Keratinocyte (primary cell): ENCODE measurements at regions not wholly inside any gene's neighbourhood (a gene's known extent, or its start where the extent isn't known, plus 50 kb on each side); places are given as distances from the start of the nearest gene placed in this dataset.

Experiments
- DNase-seq: peaks from one replicate; pipeline ENCODE4 v3.0.0-alpha.2; 2011; ENCODE audit warnings: low read depth, missing footprints, low spot score
- FAIRE-seq: peaks from 2 replicates; lab custom pipeline; 2011; peaks lifted over from hg19 to GRCh38; lab: Jason Lieb, UNC
- H2AFZ ChIP-seq: 2 replicates; pipeline ENCODE4 v1.6.0; 2012; ENCODE audit warnings: low read length, control low read depth, inconsistent platforms; ENCODE audit not compliant: control insufficient read depth
- H3K27ac ChIP-seq: 2 replicates; pipeline ENCODE4 v1.5.1; 2011; ENCODE audit warnings: low read length; ENCODE audit not compliant: control insufficient read depth, insufficient read depth
- H3K27me3 ChIP-seq: 3 replicates; pipeline ENCODE4 v1.6.0; 2011; ENCODE audit warnings: low read length; ENCODE audit not compliant: control insufficient read depth, insufficient read depth; ENCODE audit errors: extremely low read depth
- H3K36me3 ChIP-seq, 2 experiments: 2 replicates in 1 of 2; 3 replicates in 1 of 2; pipeline ENCODE4 v1.5.1; 2011; ENCODE audit warnings: low read length in 2 of 2, mild to moderate bottlenecking in 1 of 2; ENCODE audit not compliant: control insufficient read depth in 2 of 2, insufficient read depth in 2 of 2; ENCODE audit errors: extremely low read depth in 1 of 2
- H3K4me1 ChIP-seq: 3 replicates; pipeline ENCODE4 v1.5.1; 2011; ENCODE audit warnings: low read length; ENCODE audit not compliant: control insufficient read depth, insufficient read depth; ENCODE audit errors: extremely low read depth
- H3K4me2 ChIP-seq: 3 replicates; pipeline ENCODE4 v1.6.0; 2011; ENCODE audit warnings: low read depth, low read length; ENCODE audit not compliant: control insufficient read depth, insufficient read depth; ENCODE audit errors: extremely low read depth
- H3K4me3 ChIP-seq, 3 experiments: fragments of 200-600 bp in 1 of 3; sonication (generic) in 1 of 3; 2 replicates in 2 of 3; 3 replicates in 1 of 3; pipeline ENCODE4 v1.5.1; 2011 to 2016; ENCODE audit warnings: low read length in 3 of 3, mild to moderate bottlenecking in 3 of 3, control low read depth in 2 of 3, inconsistent platforms in 1 of 3, low read depth in 1 of 3, mixed read lengths in 1 of 3, mixed run types in 1 of 3, moderate library complexity in 1 of 3; ENCODE audit not compliant: control insufficient read depth in 2 of 3, insufficient read depth in 2 of 3; ENCODE audit errors: extremely low read depth in 1 of 3
- H3K79me2 ChIP-seq: 2 replicates; pipeline ENCODE4 v1.6.0; 2012; ENCODE audit warnings: low read length; ENCODE audit not compliant: control insufficient read depth, insufficient read depth
- H3K9ac ChIP-seq: 3 replicates; pipeline ENCODE4 v1.6.0; 2011; ENCODE audit warnings: low read length; ENCODE audit not compliant: control insufficient read depth, insufficient read depth; ENCODE audit errors: extremely low read depth
- H3K9me1 ChIP-seq: 3 replicates; pipeline ENCODE4 v1.6.0; 2011; ENCODE audit warnings: low read length; ENCODE audit not compliant: control insufficient read depth, insufficient read depth; ENCODE audit errors: extremely low read depth
- H3K9me3 ChIP-seq: 2 replicates; pipeline ENCODE4 v1.5.1; 2012; ENCODE audit warnings: low read depth, low read length; ENCODE audit not compliant: control insufficient read depth
- H4K20me1 ChIP-seq: 3 replicates; pipeline ENCODE4 v1.6.0; 2011; ENCODE audit warnings: low read length; ENCODE audit not compliant: control insufficient read depth, insufficient read depth; ENCODE audit errors: extremely low read depth
- EZH2 ChIP-seq: IDR thresholded peaks from one replicate; pipeline ENCODE4 v1.6.1; 2012; ENCODE audit warnings: inconsistent platforms, mild to moderate bottlenecking, low read length, moderate library complexity
- dilution Hi-C: fragments of 300-500 bp; cut with MboI; formaldehyde crosslinking; loops from one replicate; pipeline ENCODE4 v1.7.0; 2020; ENCODE audit warnings: low sequenced_read_pairs; ENCODE audit not compliant: extremely low pct_ligation_motif_present
- TF ChIP-seq, protein P1 (sequence below), 3 experiments: IDR thresholded peaks in 1 of 3; conservative IDR thresholded peaks in 1 of 3; optimal IDR thresholded peaks in 1 of 3; 2 replicates in 2 of 3; 3 replicates in 1 of 3; pipeline versions ENCODE3 to v1.5.1; 2011; ENCODE audit warnings: low read length in 3 of 3, mild to moderate bottlenecking in 3 of 3, moderate library complexity in 2 of 3, control low read depth in 1 of 3, inconsistent platforms in 1 of 3; ENCODE audit not compliant: insufficient read depth in 2 of 3; ENCODE audit errors: extremely low read depth in 1 of 3

DNA sequence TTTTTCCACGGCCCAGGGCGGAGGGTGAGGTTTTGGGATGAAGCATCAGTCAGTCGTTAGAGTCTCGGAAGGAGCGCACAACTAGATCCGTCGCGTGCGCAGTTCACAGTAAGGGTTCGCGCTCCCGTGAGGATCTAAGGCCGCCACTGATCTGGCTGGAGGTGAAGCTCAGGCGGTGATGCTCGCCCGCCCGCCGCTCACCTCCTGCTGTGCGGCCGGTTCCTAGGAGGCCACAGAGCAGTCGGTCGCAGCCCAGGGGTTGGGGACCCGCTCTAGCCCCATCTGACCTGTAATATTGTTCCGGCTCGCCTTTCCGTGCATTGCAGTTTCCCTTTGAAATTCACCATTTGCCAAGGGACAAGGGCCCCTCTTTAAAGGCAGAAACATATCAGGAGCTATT is 244.7 kb downstream of the TFAP2C start:
- H3K79me2 ChIP-seq: no peaks in the 10 kb centered on the region
- H3K9ac ChIP-seq: no peak overlapping the region
- no peak for FAIRE-seq
- H3K4me1 ChIP-seq: peaks cover 8% of the 10 kb centered on the region
- H3K4me2 ChIP-seq: no peak overlapping the region
- no peak overlapping the region for H2AFZ ChIP-seq
- H3K36me3 ChIP-seq: no peaks in the 10 kb centered on the region
- H3K27me3 ChIP-seq: peaks cover 5% of the 10 kb centered on the region
- dilution Hi-C loops: no loop called here
- no peaks in the 10 kb centered on the region for H3K9me3 ChIP-seq
- H3K27ac ChIP-seq: no peak overlapping the region
- H3K4me3 ChIP-seq: no peak overlapping the region
- no peak for DNase-seq
- TF ChIP-seq, protein P1, sequence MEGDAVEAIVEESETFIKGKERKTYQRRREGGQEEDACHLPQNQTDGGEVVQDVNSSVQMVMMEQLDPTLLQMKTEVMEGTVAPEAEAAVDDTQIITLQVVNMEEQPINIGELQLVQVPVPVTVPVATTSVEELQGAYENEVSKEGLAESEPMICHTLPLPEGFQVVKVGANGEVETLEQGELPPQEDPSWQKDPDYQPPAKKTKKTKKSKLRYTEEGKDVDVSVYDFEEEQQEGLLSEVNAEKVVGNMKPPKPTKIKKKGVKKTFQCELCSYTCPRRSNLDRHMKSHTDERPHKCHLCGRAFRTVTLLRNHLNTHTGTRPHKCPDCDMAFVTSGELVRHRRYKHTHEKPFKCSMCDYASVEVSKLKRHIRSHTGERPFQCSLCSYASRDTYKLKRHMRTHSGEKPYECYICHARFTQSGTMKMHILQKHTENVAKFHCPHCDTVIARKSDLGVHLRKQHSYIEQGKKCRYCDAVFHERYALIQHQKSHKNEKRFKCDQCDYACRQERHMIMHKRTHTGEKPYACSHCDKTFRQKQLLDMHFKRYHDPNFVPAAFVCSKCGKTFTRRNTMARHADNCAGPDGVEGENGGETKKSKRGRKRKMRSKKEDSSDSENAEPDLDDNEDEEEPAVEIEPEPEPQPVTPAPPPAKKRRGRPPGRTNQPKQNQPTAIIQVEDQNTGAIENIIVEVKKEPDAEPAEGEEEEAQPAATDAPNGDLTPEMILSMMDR (optimal IDR thresholded peaks at IDR 0.05 in 1 of 3, IDR thresholded peaks at IDR 0.05 in 1 of 3, conservative IDR thresholded peaks at IDR 0.05 in 1 of 3; ENCODE audit: extremely low read depth in 1 of 3, insufficient read depth in 2 of 3, low read length in 3 of 3): no peak
- no peak for TF ChIP-seq EZH2
- no peaks in the 10 kb centered on the region for H3K9me1 ChIP-seq
- H4K20me1 ChIP-seq: no peaks in the 10 kb centered on the region

DNA sequence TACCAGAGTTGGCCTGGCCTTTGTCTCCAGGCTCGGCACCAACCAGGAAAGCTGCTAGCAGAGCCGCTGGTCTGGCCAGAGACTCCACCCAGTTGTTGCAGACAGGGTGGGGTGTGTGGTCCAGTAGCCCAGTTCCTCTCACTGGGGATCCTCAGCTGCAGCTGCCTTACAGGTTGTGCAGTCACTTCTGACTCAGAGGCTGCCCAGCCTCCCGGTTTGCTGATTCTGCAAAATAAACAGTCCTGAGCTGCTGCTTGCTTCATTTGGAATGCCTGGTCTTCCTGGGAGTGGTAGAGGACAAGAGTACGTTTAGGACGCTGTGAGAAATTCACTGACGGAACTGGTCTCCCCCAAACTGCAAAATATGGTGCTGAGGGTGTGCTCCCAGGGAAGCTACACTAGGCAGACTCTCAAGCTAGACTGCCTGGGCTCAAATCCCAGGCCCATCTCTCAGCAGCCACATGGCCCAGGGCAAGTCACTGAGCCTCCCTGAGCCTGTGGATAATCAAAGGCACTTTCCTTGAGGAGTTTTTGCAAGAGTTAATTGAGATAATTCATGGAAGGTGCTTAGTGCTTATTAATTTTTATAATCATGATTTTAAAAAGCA is 246.1 kb downstream of the TFAP2C start:
- TF ChIP-seq, protein P1 (optimal IDR thresholded peaks at IDR 0.05 in 1 of 3, IDR thresholded peaks at IDR 0.05 in 1 of 3, conservative IDR thresholded peaks at IDR 0.05 in 1 of 3; ENCODE audit: extremely low read depth in 1 of 3, insufficient read depth in 2 of 3, low read length in 3 of 3): no peak
- TF ChIP-seq EZH2: no peak
- peak; percentile 87 for FAIRE-seq
- no peak overlapping the region for H3K27ac ChIP-seq
- dilution Hi-C loops: no loop called here
- no peaks in the 10 kb centered on the region for H3K9me3 ChIP-seq
- H4K20me1 ChIP-seq: no peaks in the 10 kb centered on the region
- peaks cover 8% of the 10 kb centered on the region for H3K4me1 ChIP-seq
- H3K4me2 ChIP-seq: peak overlapping the region; percentile 31
- H3K27me3 ChIP-seq: peaks cover 5% of the 10 kb centered on the region
- H3K79me2 ChIP-seq: no peaks in the 10 kb centered on the region
- H3K4me3 ChIP-seq: no peak overlapping the region
- H3K9me1 ChIP-seq: no peaks in the 10 kb centered on the region
- H2AFZ ChIP-seq: peak overlapping the region; percentile 38
- no peaks in the 10 kb centered on the region for H3K36me3 ChIP-seq
- no peak overlapping the region for H3K9ac ChIP-seq
- DNase-seq: peak; percentile 45
